ENCODE measurements at regions not wholly inside any gene's neighbourhood (a gene's known extent, or its start where the extent isn't known, plus 50 kb on each side); places are given as distances from the start of the nearest gene placed in this dataset.

DNA sequence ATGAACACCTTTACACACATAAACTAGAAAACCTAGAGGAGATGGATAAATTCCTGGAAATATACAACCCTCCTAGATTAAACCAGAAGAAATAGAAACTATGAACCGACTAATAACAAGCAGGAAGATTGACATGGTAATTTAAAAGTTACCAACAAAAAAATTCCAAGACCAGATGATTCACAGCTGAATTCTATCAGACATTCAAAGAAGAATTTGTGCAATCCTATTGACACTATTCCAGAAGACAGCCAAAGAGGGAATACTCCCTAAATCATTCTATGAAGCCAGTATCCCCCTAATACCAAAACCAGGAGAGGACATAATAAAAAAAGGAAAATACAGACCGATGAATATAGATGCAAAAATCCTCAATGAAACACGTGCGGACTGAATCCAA is 102.6 kb upstream of the KRR1 start:
- TF ChIP-seq, protein P1, sequence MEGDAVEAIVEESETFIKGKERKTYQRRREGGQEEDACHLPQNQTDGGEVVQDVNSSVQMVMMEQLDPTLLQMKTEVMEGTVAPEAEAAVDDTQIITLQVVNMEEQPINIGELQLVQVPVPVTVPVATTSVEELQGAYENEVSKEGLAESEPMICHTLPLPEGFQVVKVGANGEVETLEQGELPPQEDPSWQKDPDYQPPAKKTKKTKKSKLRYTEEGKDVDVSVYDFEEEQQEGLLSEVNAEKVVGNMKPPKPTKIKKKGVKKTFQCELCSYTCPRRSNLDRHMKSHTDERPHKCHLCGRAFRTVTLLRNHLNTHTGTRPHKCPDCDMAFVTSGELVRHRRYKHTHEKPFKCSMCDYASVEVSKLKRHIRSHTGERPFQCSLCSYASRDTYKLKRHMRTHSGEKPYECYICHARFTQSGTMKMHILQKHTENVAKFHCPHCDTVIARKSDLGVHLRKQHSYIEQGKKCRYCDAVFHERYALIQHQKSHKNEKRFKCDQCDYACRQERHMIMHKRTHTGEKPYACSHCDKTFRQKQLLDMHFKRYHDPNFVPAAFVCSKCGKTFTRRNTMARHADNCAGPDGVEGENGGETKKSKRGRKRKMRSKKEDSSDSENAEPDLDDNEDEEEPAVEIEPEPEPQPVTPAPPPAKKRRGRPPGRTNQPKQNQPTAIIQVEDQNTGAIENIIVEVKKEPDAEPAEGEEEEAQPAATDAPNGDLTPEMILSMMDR (IDR thresholded peaks at IDR 0.05): no peak
- TF ChIP-seq POLR2A (IDR thresholded peaks at IDR 0.05): no peak

Data from heart left ventricle (tissue), 13 donors.